Esophagus mucosa (tissue), 1 donor: ENCODE measurements at regions not wholly inside any gene's neighbourhood (a gene's known extent, or its start where the extent isn't known, plus 50 kb on each side); places are given as distances from the start of the nearest gene placed in this dataset.

Experiments used
- ATAC-seq: fragments of 200-7000 bp; cut with Tn5 transposase; one replicate; pipeline ENCODE4 v1.9.1; 2020
- donor health status: DM: yes; HTN: yes; CAD: no.

DNA sequence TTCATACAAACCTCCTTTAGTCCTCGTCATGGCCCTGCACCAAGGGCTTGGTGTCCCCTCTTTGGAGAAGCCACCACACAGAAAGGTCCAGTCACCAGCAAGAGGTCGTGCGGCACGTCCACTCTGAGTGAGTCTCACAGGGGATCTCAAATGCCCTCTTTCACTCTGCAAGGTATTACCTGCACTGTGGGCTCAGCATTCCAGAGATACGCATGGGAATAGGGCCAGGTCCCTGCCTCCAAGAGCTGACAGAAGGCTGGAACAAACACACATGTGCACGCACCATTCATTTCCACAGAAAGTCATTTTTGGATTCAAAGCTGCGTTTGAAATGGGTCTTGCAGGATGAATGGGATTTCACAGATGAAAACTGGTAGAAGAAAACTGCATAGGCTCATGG is 50.4 kb upstream of the TJP1 start:
- ATAC-seq, result no peak
